Gastroesophageal sphincter (tissue), 4 donors: ENCODE measurements at regions not wholly inside any gene's neighbourhood (a gene's known extent, or its start where the extent isn't known, plus 50 kb on each side); places are given as distances from the start of the nearest gene placed in this dataset.

ENCODE experiments used
- ATAC-seq: fragments of 150-250 bp; one replicate; pipeline ENCODE4 v1.9.1; 2016; ENCODE audit warnings: mild to moderate bottlenecking, moderate library complexity
- H3K27ac ChIP-seq, 4 donors: fragments of 200-600 bp; sonication (generic) in 3 of 4; 1 replicate in 3 of 4; 2 replicates in 1 of 4; pipeline ENCODE4 v1.5.1; 2016 to 2019
- H3K27me3 ChIP-seq: fragments of 200-600 bp; sonication (generic); one replicate; pipeline ENCODE4 v1.5.1; 2019
- H3K36me3 ChIP-seq, 2 donors: fragments of 200-600 bp; sonication (generic); one replicate each; pipeline ENCODE4 v1.5.1; 2019; ENCODE audit warnings: control low read depth in 1 of 2
- H3K4me1 ChIP-seq, 3 donors: fragments of 200-600 bp; sonication (generic); 1 replicate in 2 of 3; 2 replicates in 1 of 3; pipeline ENCODE4 v1.5.1; 2016 to 2019; ENCODE audit warnings: control low read depth in 2 of 3
- H3K4me3 ChIP-seq, 2 donors: fragments of 200-600 bp; sonication (generic); one replicate each; pipeline ENCODE4 v1.5.1; 2019; ENCODE audit warnings: mild to moderate bottlenecking in 1 of 2, moderate library complexity in 1 of 2
- H3K9me3 ChIP-seq, 3 donors: fragments of 200-600 bp; sonication (generic); one replicate each; pipeline ENCODE4 v1.5.1; 2017 to 2019; ENCODE audit warnings: control low read depth in 2 of 3
- EP300 ChIP-seq: sonication (generic); formaldehyde crosslinking; IDR thresholded peaks from one replicate; pipeline ENCODE4 v1.6.1; 2017; ENCODE audit warnings: antibody characterized with exemption, mild to moderate bottlenecking
- POLR2A ChIP-seq, 2 donors: fragments of 450-650 bp; IDR thresholded peaks; one replicate each; pipeline ENCODE4 v1.6.1; 2017; ENCODE audit warnings: antibody characterized with exemption in 2 of 2, mild to moderate bottlenecking in 2 of 2, moderate library complexity in 1 of 2
- POLR2AphosphoS5 ChIP-seq: sonication (generic); formaldehyde crosslinking; IDR thresholded peaks from one replicate; pipeline ENCODE4 v1.6.1; 2017; ENCODE audit warnings: antibody characterized with exemption
- WGBS, 2 donors: methylation state at CpG; one replicate each; pipeline ENCODE4 v1.1.5; 2018; ENCODE audit warnings: low coverage in 1 of 2; 5-methylcytosine and 5-hydroxymethylcytosine counted together
- TF ChIP-seq, protein P1 (sequence below), 4 experiments: fragments of 200-600 bp in 2 of 4; fragments of 450-650 bp in 2 of 4; sonication (generic) in 1 of 4; IDR thresholded peaks; one replicate each; pipeline ENCODE4 v1.5.1; 2017 to 2019; ENCODE audit warnings: antibody characterized with exemption in 4 of 4, mild to moderate bottlenecking in 2 of 4, moderate library complexity in 2 of 4

DNA sequence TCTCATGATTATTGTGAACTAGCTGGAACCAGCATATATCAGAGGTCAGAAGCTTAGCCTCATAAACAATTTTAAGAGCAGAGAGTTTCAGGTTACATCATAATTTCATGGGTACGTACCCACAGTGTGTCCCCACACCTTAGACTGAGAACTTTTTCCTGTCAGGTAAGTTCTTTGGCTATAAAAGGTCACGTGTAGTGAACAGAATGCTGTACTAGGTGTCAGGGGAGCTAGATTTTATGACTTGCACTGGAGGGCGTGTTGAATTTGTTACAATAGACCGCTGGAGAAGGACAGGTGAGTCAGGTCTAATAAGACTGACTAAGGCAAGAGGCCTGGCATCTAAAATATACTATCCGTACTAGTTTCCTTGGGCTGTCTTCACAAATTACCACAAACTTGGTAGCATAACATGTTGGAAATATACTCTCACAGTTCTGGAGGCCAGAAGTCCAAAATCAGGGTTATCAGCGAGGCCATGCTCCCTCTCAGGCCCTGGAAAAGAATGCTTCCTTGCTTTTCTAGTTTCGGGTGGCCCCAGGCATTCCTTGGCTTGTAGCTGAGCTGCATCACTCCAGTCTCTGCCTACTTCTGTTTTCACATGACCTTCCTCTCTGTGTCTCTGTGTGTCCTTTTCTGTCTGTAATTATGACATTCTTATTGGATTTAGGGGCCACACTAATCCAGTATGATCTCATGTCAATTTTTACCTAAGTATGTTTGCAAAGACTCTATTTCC lies 512.0 kb upstream of the NR3C2 start:
- Histone ChIP-seq H3K27me3 (no peaks in the 10 kb centered on the region), H3K4me1 (peaks cover 0 to 5% (median 0%) of the 10 kb centered on the region in 3 donors), H3K36me3 (no peaks in the 10 kb centered on the region), H3K9me3 (no peaks in the 10 kb centered on the region), H3K4me3 (no peak overlapping the region), H3K27ac (no peak overlapping the region)
- whole genome bisulfite sequencing, 2 donors = 92 to 95% methylated on average over 5 to 7 of the region's 7 CpGs
- no peak for ATAC-seq
- TF ChIP-seq EP300 = no peak

DNA sequence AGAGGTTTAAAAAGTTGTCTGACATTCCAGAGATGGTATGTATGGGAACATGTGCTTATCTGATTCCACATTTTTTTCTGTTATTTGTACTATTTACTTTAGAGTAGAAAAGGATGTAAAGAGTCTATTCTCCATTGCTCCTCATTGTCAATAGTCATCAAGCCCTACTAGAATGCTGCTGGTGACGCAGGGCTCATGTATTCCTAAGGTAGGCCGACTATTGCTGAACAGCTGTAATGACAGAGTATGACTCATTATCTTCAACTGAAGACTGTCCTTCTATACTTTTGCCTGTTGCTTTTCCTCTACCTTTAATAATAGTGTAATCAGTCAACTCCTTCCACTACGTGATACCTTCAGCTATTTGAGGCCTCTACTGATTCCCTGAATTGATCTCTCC lies 509.1 kb upstream of the NR3C2 start:
- Histone ChIP-seq H3K4me3 (no peak overlapping the region), H3K27me3 (no peaks in the 10 kb centered on the region), H3K36me3 (no peaks in the 10 kb centered on the region), H3K27ac (no peak overlapping the region), H3K4me1 (peaks cover 0 to 5% (median 0%) of the 10 kb centered on the region in 3 donors), H3K9me3 (no peaks in the 10 kb centered on the region)
- 85% methylated on average over 2 to 3 of the region's 3 CpGs for WGBS, 2 donors
- ATAC-seq = no peak
- TF ChIP-seq POLR2AphosphoS5 (no peak), EP300 (no peak), POLR2A (IDR thresholded peaks at IDR 0.05) (no peak)
- TF ChIP-seq, protein P1, sequence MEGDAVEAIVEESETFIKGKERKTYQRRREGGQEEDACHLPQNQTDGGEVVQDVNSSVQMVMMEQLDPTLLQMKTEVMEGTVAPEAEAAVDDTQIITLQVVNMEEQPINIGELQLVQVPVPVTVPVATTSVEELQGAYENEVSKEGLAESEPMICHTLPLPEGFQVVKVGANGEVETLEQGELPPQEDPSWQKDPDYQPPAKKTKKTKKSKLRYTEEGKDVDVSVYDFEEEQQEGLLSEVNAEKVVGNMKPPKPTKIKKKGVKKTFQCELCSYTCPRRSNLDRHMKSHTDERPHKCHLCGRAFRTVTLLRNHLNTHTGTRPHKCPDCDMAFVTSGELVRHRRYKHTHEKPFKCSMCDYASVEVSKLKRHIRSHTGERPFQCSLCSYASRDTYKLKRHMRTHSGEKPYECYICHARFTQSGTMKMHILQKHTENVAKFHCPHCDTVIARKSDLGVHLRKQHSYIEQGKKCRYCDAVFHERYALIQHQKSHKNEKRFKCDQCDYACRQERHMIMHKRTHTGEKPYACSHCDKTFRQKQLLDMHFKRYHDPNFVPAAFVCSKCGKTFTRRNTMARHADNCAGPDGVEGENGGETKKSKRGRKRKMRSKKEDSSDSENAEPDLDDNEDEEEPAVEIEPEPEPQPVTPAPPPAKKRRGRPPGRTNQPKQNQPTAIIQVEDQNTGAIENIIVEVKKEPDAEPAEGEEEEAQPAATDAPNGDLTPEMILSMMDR (IDR thresholded peaks at IDR 0.05) = no peak

DNA sequence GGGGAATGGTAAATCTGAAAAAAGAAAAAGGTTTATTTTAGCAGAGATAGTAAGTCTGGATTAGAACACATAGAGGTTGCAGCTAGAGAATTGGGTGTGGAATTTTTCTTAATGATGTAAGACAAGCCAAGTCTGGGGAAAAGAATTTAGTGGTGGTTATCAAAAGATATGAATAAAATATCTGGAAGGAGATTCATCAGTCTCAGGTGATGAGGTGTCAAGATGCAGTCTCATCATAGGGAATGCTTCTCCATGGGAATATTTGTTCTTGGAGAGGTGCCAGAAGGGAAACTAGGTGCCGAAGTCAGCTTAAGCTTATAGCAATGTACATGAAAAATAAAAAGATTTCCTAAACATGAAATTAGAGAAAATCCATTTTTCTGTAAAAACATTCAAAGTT lies 504.1 kb upstream of the NR3C2 start:
- H3K4me1 ChIP-seq = peaks cover 0 to 5% (median 0%) of the 10 kb centered on the region in 3 donors
- no peaks in the 10 kb centered on the region for H3K27me3 ChIP-seq
- H3K9me3 ChIP-seq = no peaks in the 10 kb centered on the region
- no peak for ATAC-seq
- no peak overlapping the region for H3K27ac ChIP-seq
- 63 to 92% methylated on average over 1 of the region's 1 CpG for WGBS, 2 donors
- no peaks in the 10 kb centered on the region for H3K36me3 ChIP-seq
- TF ChIP-seq, protein P1 (IDR thresholded peaks at IDR 0.05) = no peak
- no peak for TF ChIP-seq POLR2A (IDR thresholded peaks at IDR 0.05)
- no peak for TF ChIP-seq EP300
- H3K4me3 ChIP-seq = no peak overlapping the region

DNA sequence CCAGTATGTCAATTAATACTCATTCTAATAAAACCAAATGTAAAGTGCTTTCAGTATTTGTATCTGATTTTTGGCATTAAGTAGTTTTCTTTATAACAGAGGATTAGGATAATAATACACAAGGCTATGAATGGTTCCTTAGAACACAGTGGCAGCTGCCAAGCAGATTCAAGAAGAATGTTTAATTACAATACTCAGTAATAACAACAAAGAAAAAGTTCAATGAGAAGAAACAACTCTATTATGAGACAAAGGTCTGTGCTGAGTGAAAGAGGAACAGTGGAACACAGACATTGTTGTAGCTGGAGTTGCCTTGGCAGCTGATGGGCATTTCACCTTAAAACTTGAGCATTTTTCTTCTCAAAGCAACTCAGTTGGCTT lies 502.6 kb upstream of the NR3C2 start:
- Histone ChIP-seq H3K9me3 (no peaks in the 10 kb centered on the region), H3K4me3 (no peak overlapping the region), H3K27me3 (no peaks in the 10 kb centered on the region), H3K4me1 (no peaks in the 10 kb centered on the region), H3K36me3 (no peaks in the 10 kb centered on the region), H3K27ac (no peak overlapping the region)
- TF ChIP-seq EP300 (no peak), POLR2A (IDR thresholded peaks at IDR 0.05) (no peak), POLR2AphosphoS5 (no peak)
- TF ChIP-seq, protein P1 (IDR thresholded peaks at IDR 0.05) = no peak
- ATAC-seq = no peak

DNA sequence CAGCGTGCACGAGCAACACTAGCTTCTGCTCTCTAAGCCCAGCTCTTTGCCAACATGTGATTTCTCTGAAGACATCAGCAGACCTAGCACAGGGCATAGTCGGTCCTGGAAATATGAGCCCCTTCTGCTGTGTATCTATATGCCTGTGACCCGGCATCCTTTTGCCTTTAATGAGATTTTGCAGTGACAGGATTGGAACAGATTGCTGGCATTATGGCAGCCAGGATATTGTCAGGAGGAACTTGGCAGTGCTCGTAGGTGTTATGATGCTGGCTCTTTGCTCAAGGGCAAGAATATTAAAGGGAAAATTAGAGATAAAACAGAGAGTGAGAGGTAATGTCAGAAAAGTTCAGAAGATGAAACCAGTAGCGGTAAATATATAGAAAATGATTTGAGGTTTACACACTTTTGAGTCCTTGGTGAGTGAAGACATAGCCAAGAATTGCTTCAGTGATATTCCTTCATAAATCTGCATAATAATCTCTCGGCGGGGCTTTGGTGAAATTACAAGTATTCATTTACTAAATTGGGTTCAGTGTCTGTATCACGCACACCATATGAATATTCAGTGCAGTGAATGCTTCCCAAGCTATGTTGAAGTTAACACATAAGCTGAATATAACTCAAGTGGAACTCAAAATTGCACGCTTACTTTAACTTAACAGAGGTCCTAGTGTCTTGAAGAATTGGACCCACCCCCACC lies 502.1 kb upstream of the NR3C2 start:
- H3K4me3 ChIP-seq = no peak overlapping the region
- no peaks in the 10 kb centered on the region for H3K9me3 ChIP-seq
- H3K27ac ChIP-seq = no peak overlapping the region
- 77 to 86% methylated on average over 7 to 8 of the region's 10 CpGs for WGBS, 2 donors
- TF ChIP-seq EP300 (no peak), POLR2A (IDR thresholded peaks at IDR 0.05) (no peak), POLR2AphosphoS5 (no peak)
- TF ChIP-seq, protein P1 (IDR thresholded peaks at IDR 0.05) = no peak
- no peaks in the 10 kb centered on the region for H3K4me1 ChIP-seq
- H3K27me3 ChIP-seq = no peaks in the 10 kb centered on the region
- no peak for ATAC-seq
- H3K36me3 ChIP-seq = no peaks in the 10 kb centered on the region
